GM12872 (cell line): ENCODE measurements at regions not wholly inside any gene's neighbourhood (a gene's known extent, or its start where the extent isn't known, plus 50 kb on each side); places are given as distances from the start of the nearest gene placed in this dataset.

Source experiments
- CTCF ChIP-seq: IDR thresholded peaks from 3 replicates; pipeline ENCODE4 v1.5.1; 2011; ENCODE audit warnings: low read depth, mild to moderate bottlenecking, low read length, moderate library complexity; ENCODE audit not compliant: insufficient read depth

GRCh38 chr15:87201986-87202385, 1054.6 kb downstream of the NTRK3 start:
- no peak for TF ChIP-seq CTCF

- TF ChIP-seq CTCF: no peak
These were observed 1056.4 kb downstream of the NTRK3 start for GRCh38 chr15:87200149-87200548.

GRCh38 chr15:87197981-87198380, 1058.6 kb downstream of the NTRK3 start:
- no peak for TF ChIP-seq CTCF

GRCh38 chr15:87196498-87196897, 1060.0 kb downstream of the NTRK3 start:
- TF ChIP-seq CTCF: no peak

GRCh38 chr15:87193481-87193880, 1063.1 kb downstream of the NTRK3 start:
- TF ChIP-seq CTCF: no peak

GRCh38 chr15:87167706-87168105, 1088.0 kb downstream of the AGBL1 start:
- TF ChIP-seq CTCF: no peak

- TF ChIP-seq CTCF: no peak
These were observed 1087.4 kb downstream of the AGBL1 start for GRCh38 chr15:87167055-87167454.

GRCh38 chr15:87155771-87156170, 1076.1 kb downstream of the AGBL1 start:
- TF ChIP-seq CTCF: no peak
